HG03108 (cell line): ENCODE measurements at regions not wholly inside any gene's neighbourhood (a gene's known extent, or its start where the extent isn't known, plus 50 kb on each side); places are given as distances from the start of the nearest gene placed in this dataset.
A peak's percentile ranks its signal among the peaks of the same experiment; 100 is the strongest.

Source experiments
- ATAC-seq: cut with Tn5 transposase; IDR thresholded peaks from one replicate; pipeline ENCODE4 v1.9.1; 2021; ENCODE audit warnings: moderate library complexity; ENCODE audit not compliant: unreplicated experiment

DNA sequence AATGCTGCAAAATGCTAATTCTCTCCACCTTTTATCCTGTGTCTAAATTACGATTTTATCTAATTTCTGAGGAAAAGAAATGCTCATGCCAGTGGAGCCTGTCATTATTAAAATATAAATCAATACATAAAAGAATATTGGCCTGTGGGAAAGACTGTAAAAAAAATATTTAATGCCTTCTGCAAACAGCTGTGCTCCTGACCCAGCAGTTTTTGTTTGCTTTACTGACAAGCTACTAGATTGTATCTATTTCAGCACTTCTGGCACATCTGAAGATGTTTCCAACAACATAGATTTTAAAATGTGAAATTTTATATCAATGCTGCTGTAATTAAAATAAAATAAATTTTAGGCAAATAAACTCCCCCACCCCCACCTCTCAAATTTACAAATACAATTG lies 493.6 kb upstream of the AGTR1 start:
- ATAC-seq, result no peak

DNA sequence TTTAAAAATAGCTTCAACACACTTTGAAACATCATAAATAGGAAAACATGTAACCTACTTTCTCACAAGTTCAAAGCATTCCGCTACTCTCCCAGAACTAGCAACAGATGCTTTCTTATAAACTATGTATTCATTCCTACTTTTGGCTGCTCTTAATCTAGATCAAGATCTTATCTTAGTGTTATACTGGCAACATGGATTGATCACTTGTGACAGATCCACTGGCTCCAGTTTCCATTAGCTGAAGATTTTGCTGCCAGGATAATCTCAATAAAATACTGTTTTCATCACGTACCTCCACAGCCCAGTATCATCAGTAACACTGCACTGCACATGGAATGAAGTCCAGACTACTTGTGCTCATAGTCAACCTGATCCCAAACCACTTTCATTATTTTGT lies 491.7 kb upstream of the AGTR1 start:
- ATAC-seq, result no peak

DNA sequence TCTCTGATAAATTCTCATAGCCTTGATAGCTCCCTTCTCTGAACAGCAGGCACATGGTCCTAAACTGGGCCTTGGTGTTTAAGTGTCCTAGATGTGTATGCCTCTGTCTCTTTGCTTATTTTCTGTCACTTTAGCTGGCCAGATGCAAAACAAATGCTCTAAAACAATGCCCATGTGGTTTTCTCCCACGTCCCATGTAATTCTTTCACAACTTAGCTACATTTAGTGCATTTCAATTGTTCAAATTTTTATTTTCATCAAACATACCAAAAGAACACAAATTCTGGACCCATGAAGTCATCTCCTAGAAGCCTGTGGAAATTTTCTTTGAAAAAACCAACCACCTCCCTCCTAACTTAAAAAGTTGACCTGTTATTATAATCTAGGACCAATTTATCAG lies 491.3 kb upstream of the AGTR1 start:
- no peak for ATAC-seq

DNA sequence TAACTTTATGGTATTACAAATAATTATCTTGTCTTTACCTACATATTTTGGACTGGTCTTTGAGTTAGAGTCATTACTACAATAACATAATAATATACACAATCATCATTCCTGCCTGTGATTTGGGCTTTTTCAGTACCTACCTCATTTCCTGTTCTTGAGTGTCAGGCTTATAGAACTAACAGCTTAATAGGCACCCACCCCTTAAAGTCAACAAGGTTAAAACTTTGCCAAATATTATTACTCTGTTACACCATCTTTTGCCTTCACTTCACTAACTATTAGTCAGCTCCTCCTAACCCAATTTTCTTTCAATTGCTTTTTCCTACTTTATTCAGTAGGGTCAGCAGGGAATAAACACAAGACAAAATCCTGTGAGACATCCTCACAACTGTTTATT lies 488.7 kb upstream of the AGTR1 start:
- ATAC-seq, result no peak

DNA sequence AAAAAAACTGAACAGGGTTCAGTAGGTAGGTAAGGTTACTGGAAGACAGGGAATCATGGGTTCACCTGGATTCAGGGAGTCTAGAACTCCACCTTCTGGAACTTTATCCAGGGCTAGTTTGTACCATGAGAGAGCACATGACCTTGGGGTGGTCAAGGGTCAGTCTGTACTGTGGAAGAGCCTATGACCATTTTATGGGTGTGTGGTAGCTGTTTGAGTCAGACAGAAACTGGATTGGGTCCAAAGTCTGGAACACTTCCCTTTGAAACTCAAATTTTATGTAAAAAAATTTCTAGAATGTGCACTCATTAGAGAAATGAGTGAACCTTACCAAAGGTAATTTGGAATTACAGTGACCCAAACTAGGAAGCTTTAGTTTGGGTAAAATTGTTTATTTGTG lies 486.0 kb upstream of the AGTR1 start:
- no peak for ATAC-seq

DNA sequence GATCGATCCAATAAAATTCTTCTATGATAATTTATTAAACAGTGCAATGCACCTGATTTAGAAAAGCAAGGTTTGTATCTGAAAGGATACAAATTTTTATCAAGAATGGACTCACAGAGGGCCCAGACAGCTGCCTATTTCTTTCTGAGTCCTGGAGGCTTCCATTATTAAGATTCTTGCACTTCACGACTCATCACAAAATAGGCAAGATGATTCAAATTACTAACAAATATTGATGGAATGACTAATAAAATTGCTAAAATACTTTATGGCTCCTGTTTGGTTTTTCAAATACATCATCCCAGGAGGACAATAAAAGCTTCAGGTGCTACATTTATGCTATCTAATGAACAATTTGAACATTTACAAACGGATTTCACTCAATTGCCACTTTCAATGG lies 483.0 kb upstream of the AGTR1 start:
- no peak for ATAC-seq

DNA sequence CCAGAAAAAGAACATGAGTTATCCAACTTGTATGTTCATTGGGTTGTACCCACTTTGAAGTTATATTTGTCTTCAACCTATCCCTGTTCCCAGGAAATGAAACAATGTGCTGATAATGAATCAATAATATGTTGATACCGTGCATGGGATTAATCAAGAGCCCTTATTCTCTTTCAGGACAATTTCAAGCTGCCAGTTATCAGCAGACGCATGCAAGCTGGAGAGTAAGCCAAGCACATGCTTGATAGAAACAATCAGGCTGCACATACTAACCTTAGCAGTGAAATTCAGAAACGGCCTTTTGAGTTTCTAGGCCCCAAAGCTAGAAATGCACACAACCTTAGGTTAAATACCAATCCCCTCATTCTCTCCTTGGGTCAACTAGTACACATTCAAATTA lies 480.4 kb upstream of the AGTR1 start:
- ATAC-seq, result no peak

DNA sequence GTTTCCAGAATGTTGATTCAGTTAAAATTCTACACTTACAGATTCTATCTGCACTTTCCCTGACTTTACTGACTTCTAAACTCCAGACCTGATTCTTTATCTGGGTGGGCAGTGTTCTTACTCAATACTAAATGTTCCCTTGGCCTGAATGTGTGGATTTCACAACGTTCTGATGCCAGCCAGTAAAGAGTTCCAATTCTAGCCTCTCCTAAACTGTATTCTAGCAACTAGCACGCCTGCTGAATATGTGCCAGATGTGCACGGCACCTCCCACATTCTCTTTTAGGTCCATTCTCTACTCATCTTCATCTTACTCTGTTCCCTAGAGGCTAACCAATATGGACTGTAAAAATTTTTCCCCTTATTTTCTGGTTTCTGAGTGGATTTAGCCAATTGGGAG lies 479.5 kb upstream of the AGTR1 start:
- no peak for ATAC-seq

DNA sequence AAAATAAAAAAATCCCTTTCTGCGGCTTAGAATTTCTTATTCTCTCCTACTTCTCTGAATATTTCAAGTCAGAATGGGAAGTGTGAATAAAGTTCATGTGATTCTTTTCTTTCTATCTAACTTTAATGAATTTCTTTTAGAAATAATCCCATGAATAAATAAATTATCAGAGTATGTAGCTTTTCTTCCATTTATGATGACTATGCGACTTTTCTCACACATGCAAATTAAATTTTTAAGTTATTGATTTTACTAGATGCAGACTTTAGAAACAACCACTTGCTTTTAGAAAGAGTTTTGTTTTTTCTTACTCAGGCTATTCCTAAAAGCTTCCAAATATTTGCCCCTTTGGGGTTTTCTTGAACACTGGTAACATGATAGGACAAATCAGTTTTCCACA lies 477.7 kb upstream of the AGTR1 start:
- ATAC-seq, result no peak

DNA sequence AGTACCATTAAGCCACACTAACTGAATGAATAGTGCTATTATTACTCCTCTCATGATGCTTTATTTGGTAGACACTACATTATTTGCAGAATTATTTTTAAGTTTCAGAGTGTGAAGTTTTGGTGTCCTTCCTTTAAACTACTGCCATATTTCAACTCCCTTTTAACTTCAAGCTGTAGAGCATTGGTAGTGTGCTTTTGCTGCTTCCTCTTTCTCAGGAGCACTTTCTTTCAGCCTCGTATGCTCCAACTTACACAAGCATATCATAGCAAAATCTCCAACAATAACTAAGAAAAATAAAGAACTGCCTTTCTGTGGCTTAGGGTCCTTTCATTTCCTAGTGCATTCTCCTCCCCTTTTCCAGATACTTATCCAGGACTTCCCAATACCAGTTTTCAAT lies 476.4 kb upstream of the AGTR1 start:
- no peak for ATAC-seq

DNA sequence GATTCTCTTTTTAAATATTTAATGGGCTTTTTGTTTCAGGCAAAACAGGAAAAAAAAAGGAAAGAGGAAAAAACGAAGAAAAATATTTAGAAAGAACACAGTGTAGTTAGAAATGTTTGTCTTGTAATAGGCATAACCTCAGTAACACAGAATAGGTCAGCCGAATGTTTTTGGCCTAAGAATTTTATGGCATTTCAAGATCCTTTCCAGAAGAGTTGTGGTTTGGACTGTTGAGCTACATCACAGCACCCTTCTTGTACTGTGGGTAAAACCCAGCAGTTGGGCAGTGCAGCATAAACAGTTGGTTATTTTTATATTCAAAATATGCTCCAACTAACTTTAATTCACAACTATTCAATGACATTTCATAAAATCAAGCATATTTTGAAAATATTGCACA lies 474.4 kb upstream of the AGTR1 start:
- ATAC-seq, result no peak

DNA sequence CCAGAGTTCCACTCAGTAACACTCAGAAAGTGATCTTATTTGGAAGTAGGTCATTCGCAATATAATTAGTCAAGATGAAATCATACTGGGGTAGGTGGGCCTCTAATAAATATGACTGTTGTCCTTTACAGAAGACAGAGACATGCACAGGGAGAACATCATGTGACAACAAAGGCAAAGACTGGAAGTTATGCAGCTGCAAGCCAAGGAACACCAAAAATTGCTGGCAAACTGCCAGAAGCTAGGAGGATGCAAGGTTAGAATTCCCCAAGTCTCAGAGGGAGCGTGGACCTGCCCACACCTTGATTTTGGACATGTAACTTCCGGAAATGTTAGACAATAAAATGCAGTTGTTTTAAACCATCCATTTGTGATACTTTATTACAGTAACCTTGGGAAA lies 471.5 kb upstream of the AGTR1 start:
- no peak for ATAC-seq

DNA sequence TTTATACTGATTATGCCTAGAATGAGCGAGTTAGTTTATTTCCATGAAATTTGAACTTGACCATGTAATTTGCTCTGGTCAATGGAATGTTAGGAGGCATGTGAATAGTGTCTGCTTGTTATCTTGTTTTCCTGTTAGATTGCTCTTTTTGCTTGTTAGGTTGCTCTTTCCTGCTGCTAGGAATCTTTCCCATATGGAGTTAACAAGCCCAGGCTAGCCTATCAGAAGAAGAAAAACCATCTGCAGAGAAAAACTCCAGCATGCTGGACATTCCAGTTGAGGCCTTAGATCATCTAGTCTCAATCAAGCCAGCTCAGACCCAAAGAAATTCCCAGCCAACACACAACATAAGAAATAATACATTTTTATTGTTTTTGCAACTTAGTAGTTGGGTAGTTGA lies 470.2 kb upstream of the AGTR1 start:
- ATAC-seq, result no peak

DNA sequence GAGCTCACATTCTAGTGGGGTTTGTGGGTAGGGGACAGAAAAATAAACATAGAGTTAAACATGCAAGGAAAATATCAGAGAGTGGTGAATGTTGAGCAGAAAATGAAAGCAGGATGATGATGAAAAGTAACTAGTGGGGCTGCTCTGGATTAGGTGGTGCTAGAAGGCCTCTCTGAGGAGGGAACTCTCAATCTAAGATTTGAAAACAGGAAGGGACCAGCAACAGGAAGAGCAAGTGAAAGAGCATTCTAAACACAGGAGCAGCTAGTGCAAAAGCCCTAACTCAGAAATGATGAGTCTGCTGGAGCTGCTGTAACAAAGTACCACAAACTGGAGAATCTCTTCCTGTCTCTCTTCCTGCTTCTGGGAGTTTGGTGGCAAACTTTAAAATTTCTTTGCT lies 468.6 kb upstream of the AGTR1 start:
- ATAC-seq, result peak; percentile 68

DNA sequence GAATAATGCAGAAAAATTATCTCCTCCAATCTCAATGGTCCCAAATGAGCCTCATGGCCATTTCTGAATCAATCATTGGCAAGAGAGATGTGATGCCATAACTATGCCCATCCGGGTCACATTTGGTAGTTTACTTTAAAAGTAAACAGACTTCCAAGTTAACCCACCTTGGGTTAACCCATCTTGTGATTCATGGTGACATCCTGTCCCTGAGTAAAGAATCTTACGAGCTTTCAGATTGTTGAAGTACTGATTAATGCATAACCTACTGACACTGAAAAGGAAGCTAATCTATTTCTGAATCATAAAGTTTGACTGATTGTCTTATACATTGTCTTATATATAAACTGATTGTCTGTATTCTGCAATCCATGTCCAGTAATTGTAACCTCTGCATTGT lies 467.2 kb upstream of the AGTR1 start:
- ATAC-seq, result no peak

DNA sequence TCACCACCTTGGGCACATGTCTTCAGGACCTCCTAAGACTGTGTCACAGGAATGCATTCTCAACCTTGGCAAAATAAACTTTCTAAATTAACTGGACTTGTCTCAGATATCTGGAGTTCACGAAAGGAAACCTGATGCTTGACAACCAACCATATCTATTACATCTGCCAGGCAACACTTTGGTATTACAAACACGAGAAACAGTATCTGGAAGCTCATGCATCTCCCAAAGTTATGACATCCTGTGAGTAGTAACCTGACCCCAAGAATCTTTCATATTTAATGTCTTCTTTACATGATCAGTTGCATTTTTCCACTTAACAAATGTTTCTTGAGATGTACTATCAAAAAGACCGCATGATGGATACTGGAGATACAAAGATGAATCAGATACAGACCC lies 465.3 kb upstream of the AGTR1 start:
- ATAC-seq, result no peak

DNA sequence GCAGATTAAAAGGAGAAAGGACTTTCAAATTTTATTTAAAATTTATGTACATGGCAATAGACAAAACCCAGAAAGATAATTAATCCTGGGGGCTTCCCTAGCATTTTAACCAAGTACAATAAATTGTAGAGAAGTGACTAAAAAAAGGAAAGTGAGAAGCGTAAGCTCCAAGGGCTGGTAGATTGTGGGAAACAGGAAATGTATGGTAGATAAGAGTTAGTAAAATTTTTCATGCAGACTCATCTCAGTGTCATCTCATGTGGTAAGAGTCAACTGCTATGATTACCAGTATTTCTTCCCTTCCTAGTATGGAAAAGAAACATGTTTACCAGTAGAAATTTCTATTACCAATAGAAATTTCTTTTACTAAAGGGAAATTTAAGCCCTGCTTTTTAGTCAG lies 464.3 kb upstream of the AGTR1 start:
- no peak for ATAC-seq

DNA sequence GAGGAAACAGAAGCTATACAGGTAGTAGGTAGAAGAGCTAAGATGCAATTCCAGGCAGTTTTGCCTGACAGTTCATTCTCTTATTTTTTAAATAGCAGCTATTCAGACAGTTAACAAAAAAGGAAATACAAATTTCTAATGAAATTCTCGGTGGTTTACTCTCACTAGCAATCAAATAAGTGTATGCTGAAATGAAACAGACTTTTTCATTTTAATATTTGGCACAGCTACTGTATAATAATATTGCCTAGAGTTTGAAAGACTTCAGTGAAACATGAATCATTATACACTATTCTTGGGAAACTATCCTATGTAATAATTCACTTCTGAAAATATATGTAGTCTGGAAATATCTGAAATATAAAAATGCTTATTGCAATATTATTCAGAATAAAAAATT lies 463.2 kb upstream of the AGTR1 start:
- no peak for ATAC-seq

DNA sequence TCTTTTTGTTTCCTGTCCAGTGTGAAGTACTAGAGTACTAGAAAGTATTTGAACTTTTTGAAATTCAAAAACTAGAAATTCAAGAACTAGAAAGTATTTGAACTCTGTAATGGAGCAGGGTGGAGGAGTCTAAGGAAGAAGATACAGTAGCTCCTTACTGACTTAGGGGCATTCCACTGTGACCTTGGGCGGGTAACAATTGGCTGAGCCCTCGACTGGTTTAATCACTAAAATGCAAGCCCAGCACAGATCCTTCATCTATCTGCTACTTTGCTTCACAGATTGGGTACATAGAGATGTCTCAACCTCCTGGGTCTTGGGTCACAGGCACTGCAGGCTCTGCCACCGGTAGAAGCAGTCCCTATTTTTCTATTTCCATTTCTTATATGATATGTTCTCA lies 462.1 kb upstream of the AGTR1 start:
- ATAC-seq, result no peak

DNA sequence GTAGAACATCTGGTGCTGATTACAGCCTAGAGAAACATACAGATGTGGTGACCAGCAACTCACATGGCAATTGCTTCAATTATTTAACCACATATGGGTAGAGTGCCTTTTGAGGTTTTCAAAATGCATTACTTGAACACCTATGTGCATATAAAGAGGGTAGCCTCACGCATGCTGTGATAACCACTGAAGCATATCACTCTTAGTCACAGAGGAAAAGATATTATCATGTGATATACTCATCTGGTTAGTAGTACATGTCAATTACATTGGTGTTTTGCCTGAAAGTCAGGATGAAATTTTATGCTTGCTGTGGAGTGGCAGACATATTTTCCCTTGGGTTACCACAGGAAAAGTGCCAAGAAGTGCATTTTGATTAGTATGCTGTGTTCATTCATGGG lies 459.3 kb upstream of the AGTR1 start:
- no peak for ATAC-seq

DNA sequence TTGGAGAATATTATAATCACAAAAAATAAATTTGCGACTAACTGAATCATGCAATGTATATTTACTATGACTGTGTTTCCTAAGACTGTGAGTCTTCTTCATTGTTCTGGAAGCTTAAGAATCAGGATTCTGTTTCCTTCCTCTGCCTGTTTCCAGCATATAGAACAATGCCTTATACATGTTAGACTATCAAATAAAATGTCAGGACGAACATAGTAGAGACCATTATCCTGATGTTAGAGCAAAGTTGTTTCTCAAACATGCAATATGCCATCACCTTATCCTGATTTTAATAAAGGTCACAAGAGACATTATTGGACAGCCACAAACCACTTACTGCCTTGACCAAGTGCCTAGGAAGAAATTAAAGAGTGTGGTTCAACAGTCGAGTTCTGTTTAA lies 457.4 kb upstream of the AGTR1 start:
- no peak for ATAC-seq

DNA sequence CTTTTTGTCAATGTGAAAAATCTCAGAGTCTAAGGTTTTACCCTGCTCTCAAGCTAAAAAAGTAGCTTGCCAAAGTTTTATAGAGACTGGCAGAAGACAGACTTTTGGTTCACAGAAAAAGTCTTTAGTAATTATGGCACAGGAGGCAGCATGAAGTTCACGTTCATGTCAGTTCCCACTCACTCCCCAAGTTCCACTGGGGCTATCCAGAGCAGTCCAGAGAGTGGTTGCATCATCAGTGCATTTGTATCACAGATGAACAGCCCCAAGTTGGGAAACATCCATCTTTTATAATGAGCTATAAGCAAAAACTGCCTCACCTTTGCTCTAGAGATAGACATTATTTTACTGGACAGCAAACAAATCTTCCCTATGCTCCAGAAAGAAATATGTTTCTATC lies 454.1 kb upstream of the AGTR1 start:
- no peak for ATAC-seq

DNA sequence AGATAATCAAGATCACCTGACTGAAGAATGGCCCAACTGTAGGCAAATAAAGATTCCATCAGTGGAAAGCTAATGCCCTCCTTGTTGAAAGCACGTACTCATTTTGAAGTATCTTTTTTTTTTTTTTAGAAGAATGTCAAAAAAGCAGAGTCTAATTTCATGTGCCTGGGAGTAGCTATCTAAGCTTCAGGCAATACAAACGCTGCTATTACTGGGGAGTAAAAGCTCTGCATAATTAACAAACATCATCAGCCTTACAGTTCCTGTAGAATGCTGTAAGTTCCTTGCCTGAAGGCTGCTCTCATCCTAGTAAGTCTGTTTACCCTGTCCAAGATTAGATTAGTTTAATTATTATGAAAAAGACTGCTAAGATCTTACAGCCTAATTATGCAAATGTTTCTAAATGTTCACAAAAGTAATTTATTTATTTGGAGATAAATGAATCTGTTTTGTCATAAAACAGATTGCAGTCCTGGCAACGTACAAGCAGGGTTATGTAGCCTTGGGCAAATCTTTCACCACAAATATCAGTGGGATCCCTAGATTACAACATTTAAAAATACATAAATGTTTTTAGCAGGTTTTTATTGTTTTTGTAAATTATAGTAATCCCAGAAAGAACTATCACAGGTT lies 451.3 kb upstream of the AGTR1 start:
- ATAC-seq, result no peak

DNA sequence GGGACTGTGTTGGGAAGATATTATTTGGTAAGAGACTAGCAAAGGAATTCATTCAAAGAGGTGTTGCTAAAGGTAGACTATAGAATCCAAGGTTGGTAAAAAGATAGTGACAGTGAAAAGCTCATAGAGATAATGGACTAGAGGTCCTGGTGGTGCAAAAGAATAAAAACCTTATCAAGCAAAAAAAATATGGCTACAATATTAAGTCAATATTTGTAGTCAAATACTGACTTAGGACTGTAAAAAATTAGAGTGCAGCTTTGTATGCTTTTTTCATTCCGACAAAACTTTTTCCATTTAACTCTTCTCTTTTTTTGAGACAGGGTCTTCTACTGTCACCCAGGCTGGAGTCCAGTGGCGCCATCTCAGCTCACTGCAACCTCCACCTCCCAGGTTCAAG lies 444.0 kb upstream of the AGTR1 start:
- ATAC-seq, result no peak
